Fibroblast of lung (primary cell): ENCODE measurements at regions not wholly inside any gene's neighbourhood (a gene's known extent, or its start where the extent isn't known, plus 50 kb on each side); places are given as distances from the start of the nearest gene placed in this dataset.
"Not testable (repeated sequence)": the region's sequence is repeated elsewhere in the genome, so short reads cannot be mapped to it uniquely, and the experiment has no call there.

ENCODE experiments used
- DNase-seq, 2 donors: peaks; one replicate each; pipeline versions ENCODE4 v3.0.0 to v3.0.0-alpha.2; 2010; ENCODE audit warnings: low read depth in 2 of 2
- H2AFZ ChIP-seq: 2 replicates; pipeline ENCODE4 v1.5.1; 2012; ENCODE audit warnings: low read length, control low read depth, inconsistent platforms
- H3K27ac ChIP-seq: 2 replicates; pipeline ENCODE4 v1.5.1; 2011; ENCODE audit warnings: low read length, control low read depth; ENCODE audit not compliant: insufficient read depth
- H3K27me3 ChIP-seq: 2 replicates; pipeline ENCODE4 v1.5.1; 2011; ENCODE audit warnings: mild to moderate bottlenecking, low read length; ENCODE audit not compliant: control insufficient read depth, insufficient read depth
- H3K36me3 ChIP-seq: 2 replicates; pipeline ENCODE4 v1.5.1; 2011; ENCODE audit warnings: low read length; ENCODE audit not compliant: control insufficient read depth, insufficient read depth
- H3K4me1 ChIP-seq: 2 replicates; pipeline ENCODE4 v1.5.1; 2011; ENCODE audit warnings: low read length; ENCODE audit not compliant: control insufficient read depth, insufficient read depth; ENCODE audit errors: extremely low read depth
- H3K4me2 ChIP-seq: 2 replicates; pipeline ENCODE4 v1.5.1; 2011; ENCODE audit warnings: low read length, control low read depth; ENCODE audit not compliant: insufficient read depth; ENCODE audit errors: extremely low read depth
- H3K4me3 ChIP-seq, 4 experiments: fragments of 200-600 bp in 1 of 4; sonication (generic) in 1 of 4; replicated peaks in 1 of 4; 2 replicates each; pipeline ENCODE4 v1.5.1; 2011 to 2016; ENCODE audit warnings: low read length in 4 of 4, low read depth in 3 of 4, mild to moderate bottlenecking in 3 of 4, control low read depth in 2 of 4, inconsistent platforms in 1 of 4, mixed read lengths in 1 of 4; ENCODE audit not compliant: insufficient read depth in 1 of 4; ENCODE audit errors: control extremely low read depth in 1 of 4
- H3K79me2 ChIP-seq: 2 replicates; pipeline ENCODE4 v1.5.1; 2012; ENCODE audit warnings: mild to moderate bottlenecking, low read length, inconsistent platforms; ENCODE audit not compliant: control insufficient read depth, insufficient read depth
- H3K9ac ChIP-seq: 2 replicates; pipeline ENCODE4 v1.5.1; 2011; ENCODE audit warnings: mild to moderate bottlenecking, low read length, control low read depth; ENCODE audit not compliant: insufficient read depth
- H3K9me3 ChIP-seq: 2 replicates; pipeline ENCODE4 v1.5.1; 2012; ENCODE audit warnings: low read depth, low read length; ENCODE audit not compliant: control insufficient read depth, insufficient read depth
- H4K20me1 ChIP-seq: 2 replicates; pipeline ENCODE4 v1.5.1; 2011; ENCODE audit warnings: low read length; ENCODE audit not compliant: control insufficient read depth, insufficient read depth; ENCODE audit errors: extremely low read depth

DNA sequence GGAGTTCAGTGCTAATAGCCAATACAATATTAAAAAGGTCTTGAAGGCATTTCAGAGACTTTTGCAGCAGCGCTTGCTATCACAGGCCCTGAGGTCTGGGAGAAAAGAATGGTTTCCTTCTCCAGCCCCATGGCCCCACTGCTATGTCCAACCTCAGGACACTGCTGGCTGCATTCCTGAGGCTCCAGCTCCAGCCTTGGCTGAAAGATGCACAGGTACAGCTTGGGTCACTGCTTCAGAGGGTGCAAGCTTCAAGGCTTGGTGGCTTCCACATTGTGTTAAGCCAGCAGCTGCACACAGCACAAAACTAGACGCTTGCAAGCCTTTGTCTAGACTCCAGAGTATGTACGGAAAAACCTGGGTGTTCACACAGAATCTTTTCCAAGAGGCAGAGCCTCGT is 589.2 kb downstream of the CWH43 start:
- not testable (repeated sequence) for H3K9ac ChIP-seq, DNase-seq, H3K27ac ChIP-seq, H3K4me1 ChIP-seq, H3K4me2 ChIP-seq, H3K79me2 ChIP-seq, H2AFZ ChIP-seq, H3K4me3 ChIP-seq, H3K9me3 ChIP-seq, H4K20me1 ChIP-seq, H3K36me3 ChIP-seq, H3K27me3 ChIP-seq

DNA sequence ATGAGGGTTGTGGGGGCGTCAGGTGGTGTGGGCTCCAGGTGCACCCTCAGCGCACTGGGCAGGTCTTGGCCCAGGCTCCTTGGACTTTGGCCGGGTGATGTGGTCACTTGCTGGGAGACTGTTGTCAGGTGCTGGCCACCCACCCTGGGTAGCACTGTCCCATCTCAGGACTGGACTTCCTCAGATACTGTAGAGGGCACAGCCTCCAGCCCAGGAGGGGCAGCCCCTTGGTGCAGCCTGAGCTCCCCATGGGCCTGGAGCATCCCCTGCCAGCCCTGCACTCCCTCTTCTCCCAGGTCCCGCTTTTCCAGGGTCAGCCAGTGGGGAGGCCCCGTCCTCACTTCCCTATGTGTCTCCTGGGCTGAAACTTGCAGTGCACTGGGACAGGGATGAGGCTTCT is 592.3 kb downstream of the CWH43 start:
- H3K36me3 ChIP-seq, H3K4me3 ChIP-seq, H4K20me1 ChIP-seq, H3K4me1 ChIP-seq, H3K9me3 ChIP-seq, DNase-seq, H2AFZ ChIP-seq, H3K79me2 ChIP-seq, H3K9ac ChIP-seq, H3K27me3 ChIP-seq, H3K4me2 ChIP-seq, H3K27ac ChIP-seq: not testable (repeated sequence)

DNA sequence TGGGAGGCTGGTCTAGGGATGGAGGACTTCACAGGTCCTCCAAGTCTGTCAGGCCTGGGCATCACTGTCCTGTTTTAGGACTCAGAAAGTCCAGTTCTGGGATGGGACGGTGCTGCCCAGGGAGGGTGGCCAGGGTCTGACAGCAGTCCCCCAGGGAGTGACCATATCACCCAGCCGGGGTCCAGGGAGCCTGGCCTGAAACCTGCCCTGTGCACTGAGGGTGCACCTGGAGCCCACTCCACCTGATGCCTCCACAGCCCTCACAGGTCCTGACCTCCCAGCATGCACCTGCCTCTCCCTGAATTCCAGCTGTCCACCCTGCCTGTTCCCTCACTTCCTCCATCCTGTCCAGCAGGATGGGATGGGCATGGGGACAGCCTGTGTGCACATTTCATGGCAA is 592.8 kb downstream of the CWH43 start:
- not testable (repeated sequence) for H4K20me1 ChIP-seq, H3K4me2 ChIP-seq, H3K27ac ChIP-seq, H3K27me3 ChIP-seq, H3K36me3 ChIP-seq, H2AFZ ChIP-seq, H3K4me3 ChIP-seq, H3K9me3 ChIP-seq, H3K79me2 ChIP-seq, H3K9ac ChIP-seq, DNase-seq, H3K4me1 ChIP-seq

DNA sequence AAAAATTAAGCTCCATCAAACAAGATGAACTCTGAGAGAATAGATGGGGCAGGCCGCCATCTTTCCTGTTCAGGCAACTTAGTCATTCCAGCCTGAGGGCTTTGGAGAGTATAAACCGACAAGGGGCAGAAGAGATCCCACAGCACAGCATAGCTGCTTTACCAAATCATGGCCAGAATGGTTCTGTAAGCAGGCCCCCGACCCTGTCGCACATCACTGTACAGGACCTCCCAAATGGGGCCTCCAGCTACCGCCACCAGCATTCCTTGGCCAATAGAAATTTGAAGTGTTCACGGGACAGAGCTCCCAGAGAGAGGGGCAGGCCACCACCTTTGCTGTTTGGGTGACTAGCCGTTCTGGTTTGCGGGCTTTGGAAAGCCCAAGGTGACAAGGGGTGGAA is 594.1 kb downstream of the CWH43 start:
- H3K79me2 ChIP-seq, H3K9ac ChIP-seq, H4K20me1 ChIP-seq, H2AFZ ChIP-seq, H3K4me1 ChIP-seq, DNase-seq, H3K4me3 ChIP-seq, H3K36me3 ChIP-seq, H3K27me3 ChIP-seq, H3K9me3 ChIP-seq, H3K4me2 ChIP-seq, H3K27ac ChIP-seq: not testable (repeated sequence)

DNA sequence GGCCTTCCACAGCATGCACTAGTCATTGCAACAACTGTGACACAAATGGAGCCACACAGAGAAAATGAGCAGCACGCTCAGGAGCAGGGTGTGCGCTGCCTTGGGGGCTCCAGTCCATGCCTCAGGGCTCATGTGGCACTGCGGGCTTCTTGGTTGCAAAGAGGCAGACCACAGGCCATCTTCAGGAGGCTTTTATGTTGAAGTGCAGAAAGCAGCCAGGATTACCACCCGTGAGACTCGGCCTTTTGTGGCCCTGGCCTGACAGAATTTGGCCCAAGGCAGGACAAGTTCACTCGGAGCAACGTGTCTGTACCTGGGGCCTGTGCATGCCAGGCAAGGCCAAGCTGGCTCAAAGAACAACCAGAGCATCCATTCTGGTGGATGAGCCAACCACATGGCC is 602.3 kb downstream of the CWH43 start:
- H3K4me1 ChIP-seq, H2AFZ ChIP-seq, H3K4me3 ChIP-seq, H3K79me2 ChIP-seq, H3K9me3 ChIP-seq, H3K4me2 ChIP-seq, H3K27me3 ChIP-seq, H3K9ac ChIP-seq, DNase-seq, H3K27ac ChIP-seq, H3K36me3 ChIP-seq, H4K20me1 ChIP-seq: not testable (repeated sequence)

DNA sequence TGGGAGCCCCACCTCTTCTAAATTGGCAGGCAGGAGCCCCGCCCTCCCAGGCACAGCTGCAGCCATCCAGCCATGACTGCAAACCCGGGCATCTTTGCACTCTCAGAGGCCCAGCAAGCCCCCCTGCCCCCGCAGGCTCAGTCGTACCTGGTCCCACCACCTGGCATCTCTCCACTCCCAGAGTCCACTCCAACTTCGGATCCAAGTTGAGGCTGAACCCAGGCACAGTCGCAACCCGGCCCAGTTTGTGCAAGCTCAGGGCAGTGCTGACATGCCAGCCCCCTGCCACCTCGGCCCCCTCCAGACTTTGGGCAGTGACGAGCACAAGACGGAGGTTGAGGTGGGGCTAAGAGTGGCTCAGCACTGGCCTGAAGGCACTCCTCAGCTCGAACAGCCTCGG is 632.4 kb downstream of the CWH43 start:
- H3K4me1 ChIP-seq, H3K27me3 ChIP-seq, H3K36me3 ChIP-seq, H4K20me1 ChIP-seq, H3K9me3 ChIP-seq, H2AFZ ChIP-seq, DNase-seq, H3K4me2 ChIP-seq, H3K9ac ChIP-seq, H3K79me2 ChIP-seq, H3K4me3 ChIP-seq, H3K27ac ChIP-seq: not testable (repeated sequence)

DNA sequence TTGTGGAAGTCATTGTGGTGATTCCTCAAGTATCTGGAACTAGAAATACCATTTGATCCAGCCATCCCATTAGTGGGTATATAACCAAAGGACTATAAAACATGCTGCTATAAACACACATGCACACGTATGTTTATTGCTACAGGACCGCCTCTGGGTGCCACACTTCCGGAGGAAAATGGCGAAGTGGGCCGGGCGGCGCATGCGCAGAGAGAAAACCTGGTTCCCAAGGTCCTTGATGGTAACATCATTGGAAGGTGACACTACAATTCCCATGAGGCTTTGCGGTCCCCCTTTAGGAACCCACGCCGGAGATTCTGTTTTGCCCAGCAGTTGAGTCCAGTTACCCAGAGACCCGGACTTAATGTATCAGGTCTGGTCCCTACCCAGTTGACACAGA is 640.4 kb downstream of the CWH43 start:
- not testable (repeated sequence) for H3K9me3 ChIP-seq, H3K79me2 ChIP-seq, H3K4me1 ChIP-seq, H3K27me3 ChIP-seq, H2AFZ ChIP-seq, DNase-seq, H3K27ac ChIP-seq, H3K4me2 ChIP-seq, H3K9ac ChIP-seq, H3K36me3 ChIP-seq, H3K4me3 ChIP-seq, H4K20me1 ChIP-seq
